Prostate gland (tissue), 2 donors: ENCODE measurements at regions not wholly inside any gene's neighbourhood (a gene's known extent, or its start where the extent isn't known, plus 50 kb on each side); places are given as distances from the start of the nearest gene placed in this dataset.

Experiments used
- POLR2AphosphoS5 ChIP-seq: sonication (generic); formaldehyde crosslinking; IDR thresholded peaks from one replicate; pipeline ENCODE4 v1.6.1; 2017; ENCODE audit warnings: antibody characterized with exemption
- TF ChIP-seq, protein P1 (sequence below), 4 experiments: fragments of 200-600 bp in 2 of 4; fragments of 450-650 bp in 2 of 4; sonication (generic) in 2 of 4; IDR thresholded peaks; 1 replicate in 3 of 4; 2 replicates in 1 of 4; pipeline ENCODE4 v1.5.1; 2016 to 2019; ENCODE audit warnings: antibody characterized with exemption in 4 of 4, mild to moderate bottlenecking in 2 of 4, moderate library complexity in 2 of 4

DNA sequence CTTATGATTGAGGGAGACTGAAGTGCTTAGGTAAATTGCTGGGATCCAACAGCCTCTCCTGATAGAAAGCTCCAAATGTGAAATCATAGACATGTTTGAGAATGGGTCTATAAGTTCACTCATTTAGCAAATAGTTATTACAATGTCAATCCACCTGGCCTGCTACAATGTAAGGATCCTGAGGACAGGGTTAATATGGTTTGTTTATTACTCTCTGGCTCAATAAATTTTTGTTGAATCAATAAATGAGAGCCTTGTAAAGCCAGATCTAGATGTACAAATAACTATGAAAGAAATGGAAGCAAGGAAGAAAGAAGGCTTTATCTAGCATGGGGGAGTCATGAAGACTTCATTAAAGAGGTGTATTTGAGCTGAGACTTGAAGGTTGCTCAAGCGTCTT is 165.6 kb upstream of the IGF1 start:
- TF ChIP-seq, protein P1, sequence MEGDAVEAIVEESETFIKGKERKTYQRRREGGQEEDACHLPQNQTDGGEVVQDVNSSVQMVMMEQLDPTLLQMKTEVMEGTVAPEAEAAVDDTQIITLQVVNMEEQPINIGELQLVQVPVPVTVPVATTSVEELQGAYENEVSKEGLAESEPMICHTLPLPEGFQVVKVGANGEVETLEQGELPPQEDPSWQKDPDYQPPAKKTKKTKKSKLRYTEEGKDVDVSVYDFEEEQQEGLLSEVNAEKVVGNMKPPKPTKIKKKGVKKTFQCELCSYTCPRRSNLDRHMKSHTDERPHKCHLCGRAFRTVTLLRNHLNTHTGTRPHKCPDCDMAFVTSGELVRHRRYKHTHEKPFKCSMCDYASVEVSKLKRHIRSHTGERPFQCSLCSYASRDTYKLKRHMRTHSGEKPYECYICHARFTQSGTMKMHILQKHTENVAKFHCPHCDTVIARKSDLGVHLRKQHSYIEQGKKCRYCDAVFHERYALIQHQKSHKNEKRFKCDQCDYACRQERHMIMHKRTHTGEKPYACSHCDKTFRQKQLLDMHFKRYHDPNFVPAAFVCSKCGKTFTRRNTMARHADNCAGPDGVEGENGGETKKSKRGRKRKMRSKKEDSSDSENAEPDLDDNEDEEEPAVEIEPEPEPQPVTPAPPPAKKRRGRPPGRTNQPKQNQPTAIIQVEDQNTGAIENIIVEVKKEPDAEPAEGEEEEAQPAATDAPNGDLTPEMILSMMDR (IDR thresholded peaks at IDR 0.05), result no peak
- TF ChIP-seq POLR2AphosphoS5, result peak; percentile 56
